CD4-positive, alpha-beta T cell (primary cell): ENCODE measurements at regions not wholly inside any gene's neighbourhood (a gene's known extent, or its start where the extent isn't known, plus 50 kb on each side); places are given as distances from the start of the nearest gene placed in this dataset.

Source experiments
- ATAC-seq: fragments of 200-7000 bp; cut with Tn5 transposase; one replicate; pipeline ENCODE4 v1.10.0; 2022; ENCODE audit warnings: mild to moderate bottlenecking; ENCODE audit not compliant: poor library complexity
- CTCF ChIA-PET: fragments of 350-600 bp; sonication (Branson Sonifier 250); formaldehyde crosslinking; loops from one replicate; lab custom pipeline; 2021; ENCODE audit warnings: antibody characterized with exemption, inconsistent platforms; lab: Charles Lee
- POLR2A ChIA-PET: fragments of 350-600 bp; sonication (Branson Sonifier 250); formaldehyde crosslinking; loops from one replicate; lab custom pipeline; 2021; ENCODE audit warnings: antibody characterized with exemption, inconsistent platforms; lab: Charles Lee
- DNase-seq, 14 experiments: peaks; one replicate each; pipeline ENCODE4 v3.0.0-alpha.2; 2013 to 2020; ENCODE audit warnings: mixed read lengths in 2 of 14
- H3K27ac ChIP-seq, 2 donors: one replicate each; pipeline versions ENCODE4 v1.5.1 to v1.7.0; 2013; ENCODE audit warnings: low read length in 2 of 2, low read depth in 1 of 2, mild to moderate bottlenecking in 1 of 2
- H3K27me3 ChIP-seq, 2 experiments: 1 replicate in 1 of 2; 2 replicates in 1 of 2; pipeline versions ENCODE4 v1.6.1 to v1.7.0; 2013; ENCODE audit warnings: low read length in 2 of 2, control low read depth in 1 of 2, mild to moderate bottlenecking in 1 of 2, moderate library complexity in 1 of 2; ENCODE audit not compliant: insufficient read depth in 2 of 2, control insufficient read depth in 1 of 2
- H3K36me3 ChIP-seq: one replicate; pipeline ENCODE4 v1.6.1; 2013; ENCODE audit warnings: low read length, control low read depth; ENCODE audit not compliant: insufficient read depth
- H3K4me1 ChIP-seq: one replicate; pipeline ENCODE4 v1.6.1; 2013; ENCODE audit warnings: low read length, control low read depth; ENCODE audit not compliant: insufficient read depth
- H3K4me3 ChIP-seq: one replicate; pipeline ENCODE4 v1.5.1; 2013; ENCODE audit warnings: mild to moderate bottlenecking, low read length, moderate library complexity
- H3K9me3 ChIP-seq, 2 experiments: 1 replicate in 1 of 2; 2 replicates in 1 of 2; pipeline versions ENCODE4 v1.6.1 to v1.7.0; 2013; ENCODE audit warnings: low read length in 2 of 2, mild to moderate bottlenecking in 2 of 2, control low read depth in 1 of 2, moderate library complexity in 1 of 2; ENCODE audit not compliant: control insufficient read depth in 1 of 2, insufficient read depth in 1 of 2
- H3K27ac Mint-ChIP-seq: one replicate; pipeline ENCODE4 v1.8.0; 2020; ENCODE audit warnings: mixed read lengths
- H3K27me3 Mint-ChIP-seq: one replicate; pipeline ENCODE4 v1.8.0; 2021; ENCODE audit warnings: mixed read lengths
- H3K36me3 Mint-ChIP-seq: one replicate; pipeline ENCODE4 v1.8.0; 2021; ENCODE audit warnings: low read depth, mixed read lengths
- H3K4me1 Mint-ChIP-seq: one replicate; pipeline ENCODE4 v1.8.0; 2021; ENCODE audit warnings: low read depth, mixed read lengths
- H3K4me3 Mint-ChIP-seq: one replicate; pipeline ENCODE4 v1.8.0; 2020; ENCODE audit warnings: mild to moderate bottlenecking, mixed read lengths
- H3K9me3 Mint-ChIP-seq: one replicate; pipeline ENCODE4 v1.8.0; 2020; ENCODE audit warnings: mixed read lengths
- intact Hi-C, 2 experiments: fragments of 100-400 bp; cut with DNase I in 1 of 2; cut with micrococcal nuclease in 1 of 2; formaldehyde crosslinking; loops; one replicate each; pipeline versions ENCODE4 v1.15.1 to v1.9.0; 2023 to 2025; cut with DNase I, micrococcal nuclease
- TF ChIP-seq, protein P1 (sequence below): fragments of 200-600 bp; IDR thresholded peaks from one replicate; pipeline ENCODE4 v1.8.0; 2022; ENCODE audit warnings: antibody characterized with exemption, mild to moderate bottlenecking

DNA sequence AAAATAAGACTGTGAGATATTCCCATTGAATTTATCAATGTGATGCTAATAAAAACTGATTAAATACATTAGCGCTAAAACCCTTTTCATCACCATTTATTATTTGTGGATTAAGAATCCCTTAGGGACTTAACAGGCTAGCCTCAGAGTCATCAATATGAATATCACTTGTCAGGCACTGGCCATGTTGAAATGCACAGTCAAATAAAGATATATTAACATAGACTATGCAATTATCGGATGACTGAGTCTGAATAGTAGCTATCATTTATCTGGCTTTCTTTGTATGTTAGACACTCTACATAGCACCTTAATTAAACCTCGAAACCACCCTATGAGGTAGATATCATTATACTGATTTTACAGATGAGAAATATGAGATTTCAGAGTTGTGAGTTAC is 213.6 kb downstream of the RDH14 start:
- no peaks in the 10 kb centered on the region for H3K27me3 ChIP-seq
- intact Hi-C loops, result no loop called here
- no peaks in the 10 kb centered on the region for H3K4me1 ChIP-seq
- H3K27ac Mint-ChIP-seq, result no peak overlapping the region
- no peaks in the 10 kb centered on the region for H3K4me1 Mint-ChIP-seq
- ChIA-PET CTCF (no interaction called here), POLR2A (no interaction called here)
- no peaks in the 10 kb centered on the region for H3K27me3 Mint-ChIP-seq
- no peaks in the 10 kb centered on the region for H3K36me3 Mint-ChIP-seq
- ATAC-seq, result no peak
- no peak overlapping the region for H3K4me3 ChIP-seq
- no peak overlapping the region for H3K27ac ChIP-seq
- no peak for DNase-seq
- no peaks in the 10 kb centered on the region for H3K9me3 ChIP-seq
- H3K9me3 Mint-ChIP-seq, result no peaks in the 10 kb centered on the region
- TF ChIP-seq, protein P1, sequence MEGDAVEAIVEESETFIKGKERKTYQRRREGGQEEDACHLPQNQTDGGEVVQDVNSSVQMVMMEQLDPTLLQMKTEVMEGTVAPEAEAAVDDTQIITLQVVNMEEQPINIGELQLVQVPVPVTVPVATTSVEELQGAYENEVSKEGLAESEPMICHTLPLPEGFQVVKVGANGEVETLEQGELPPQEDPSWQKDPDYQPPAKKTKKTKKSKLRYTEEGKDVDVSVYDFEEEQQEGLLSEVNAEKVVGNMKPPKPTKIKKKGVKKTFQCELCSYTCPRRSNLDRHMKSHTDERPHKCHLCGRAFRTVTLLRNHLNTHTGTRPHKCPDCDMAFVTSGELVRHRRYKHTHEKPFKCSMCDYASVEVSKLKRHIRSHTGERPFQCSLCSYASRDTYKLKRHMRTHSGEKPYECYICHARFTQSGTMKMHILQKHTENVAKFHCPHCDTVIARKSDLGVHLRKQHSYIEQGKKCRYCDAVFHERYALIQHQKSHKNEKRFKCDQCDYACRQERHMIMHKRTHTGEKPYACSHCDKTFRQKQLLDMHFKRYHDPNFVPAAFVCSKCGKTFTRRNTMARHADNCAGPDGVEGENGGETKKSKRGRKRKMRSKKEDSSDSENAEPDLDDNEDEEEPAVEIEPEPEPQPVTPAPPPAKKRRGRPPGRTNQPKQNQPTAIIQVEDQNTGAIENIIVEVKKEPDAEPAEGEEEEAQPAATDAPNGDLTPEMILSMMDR, result no peak
- H3K4me3 Mint-ChIP-seq, result no peak overlapping the region
- H3K36me3 ChIP-seq, result no peaks in the 10 kb centered on the region

DNA sequence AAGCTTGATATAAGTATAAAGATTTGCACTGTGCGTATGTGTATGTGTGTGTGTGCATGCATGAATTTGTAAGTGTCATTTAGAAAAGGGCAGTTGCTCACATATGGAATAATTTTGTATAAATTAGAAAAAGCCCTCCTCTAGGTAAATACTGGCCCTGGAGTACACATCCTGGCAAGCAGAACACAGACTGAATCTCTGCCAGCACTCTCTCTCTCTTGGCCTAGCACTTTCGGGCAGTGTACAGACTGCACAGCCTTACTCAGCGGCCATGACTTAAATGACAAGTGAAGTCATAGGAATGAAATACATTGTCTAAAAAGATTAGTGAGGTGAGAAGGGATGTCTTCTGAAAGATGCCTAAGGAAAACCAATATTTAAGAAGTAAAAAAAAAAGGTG is 214.1 kb downstream of the RDH14 start:
- Histone ChIP-seq H3K27me3 (no peaks in the 10 kb centered on the region), H3K4me3 (no peak overlapping the region), H3K36me3 (no peaks in the 10 kb centered on the region), H3K9me3 (no peaks in the 10 kb centered on the region), H3K27ac (no peak overlapping the region), H3K4me1 (no peaks in the 10 kb centered on the region)
- Mint-ChIP-seq H3K27me3 (no peaks in the 10 kb centered on the region), H3K4me1 (no peaks in the 10 kb centered on the region), H3K36me3 (no peaks in the 10 kb centered on the region), H3K4me3 (no peak overlapping the region), H3K27ac (no peak overlapping the region), H3K9me3 (no peaks in the 10 kb centered on the region)
- DNase-seq, result no peak
- TF ChIP-seq, protein P1, result no peak
- CTCF ChIA-PET, result no interaction called here
- intact Hi-C loops, result no loop called here
- no peak for ATAC-seq
- POLR2A ChIA-PET, result no interaction called here

GRCh38 chr2:18345848-18346247 is 214.6 kb downstream of the RDH14 start:
- H3K4me1 ChIP-seq, result no peaks in the 10 kb centered on the region
- no peaks in the 10 kb centered on the region for H3K36me3 ChIP-seq
- H3K27me3 Mint-ChIP-seq, result no peaks in the 10 kb centered on the region
- H3K36me3 Mint-ChIP-seq, result no peaks in the 10 kb centered on the region
- TF ChIP-seq, protein P1, result no peak
- H3K4me1 Mint-ChIP-seq, result no peaks in the 10 kb centered on the region
- no peak for ATAC-seq
- H3K27ac Mint-ChIP-seq, result no peak overlapping the region
- no peaks in the 10 kb centered on the region for H3K9me3 ChIP-seq
- ChIA-PET CTCF (no interaction called here), POLR2A (no interaction called here)
- H3K27me3 ChIP-seq, result no peaks in the 10 kb centered on the region
- H3K9me3 Mint-ChIP-seq, result no peaks in the 10 kb centered on the region
- DNase-seq, result no peak
- no peak overlapping the region for H3K4me3 Mint-ChIP-seq
- H3K4me3 ChIP-seq, result no peak overlapping the region
- intact Hi-C loops, result no loop called here
- no peak overlapping the region for H3K27ac ChIP-seq
